DMS53 treated with DMSO at 0.1 percent for 48 hours (cell line): ENCODE measurements at regions not wholly inside any gene's neighbourhood (a gene's known extent, or its start where the extent isn't known, plus 50 kb on each side); places are given as distances from the start of the nearest gene placed in this dataset.

Experiments
- DNase-seq: peaks from one replicate; lab custom pipeline; 2025; ENCODE audit not compliant: unreplicated experiment; lab: John Stamatoyannopoulos, UW

DNA sequence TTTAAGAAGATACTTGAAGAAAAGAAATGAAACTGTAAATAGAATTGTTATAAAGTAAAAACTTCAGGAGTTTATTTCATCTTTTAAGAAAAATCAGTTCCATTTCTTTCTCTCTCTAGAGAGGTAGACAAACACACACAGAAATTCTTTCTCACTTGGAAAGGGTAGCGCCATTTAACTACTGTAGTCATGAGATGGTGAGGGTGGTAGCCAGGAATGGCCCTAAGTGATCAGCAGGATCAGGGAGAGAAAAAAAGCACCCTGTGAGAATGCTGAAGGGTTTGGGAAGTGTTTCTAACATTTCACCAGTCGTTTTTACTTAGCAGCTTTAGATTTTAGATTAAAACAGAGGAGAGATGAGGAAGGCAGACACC is 205.7 kb upstream of the RUNX1 start:
- DNase-seq, result no peak

DNA sequence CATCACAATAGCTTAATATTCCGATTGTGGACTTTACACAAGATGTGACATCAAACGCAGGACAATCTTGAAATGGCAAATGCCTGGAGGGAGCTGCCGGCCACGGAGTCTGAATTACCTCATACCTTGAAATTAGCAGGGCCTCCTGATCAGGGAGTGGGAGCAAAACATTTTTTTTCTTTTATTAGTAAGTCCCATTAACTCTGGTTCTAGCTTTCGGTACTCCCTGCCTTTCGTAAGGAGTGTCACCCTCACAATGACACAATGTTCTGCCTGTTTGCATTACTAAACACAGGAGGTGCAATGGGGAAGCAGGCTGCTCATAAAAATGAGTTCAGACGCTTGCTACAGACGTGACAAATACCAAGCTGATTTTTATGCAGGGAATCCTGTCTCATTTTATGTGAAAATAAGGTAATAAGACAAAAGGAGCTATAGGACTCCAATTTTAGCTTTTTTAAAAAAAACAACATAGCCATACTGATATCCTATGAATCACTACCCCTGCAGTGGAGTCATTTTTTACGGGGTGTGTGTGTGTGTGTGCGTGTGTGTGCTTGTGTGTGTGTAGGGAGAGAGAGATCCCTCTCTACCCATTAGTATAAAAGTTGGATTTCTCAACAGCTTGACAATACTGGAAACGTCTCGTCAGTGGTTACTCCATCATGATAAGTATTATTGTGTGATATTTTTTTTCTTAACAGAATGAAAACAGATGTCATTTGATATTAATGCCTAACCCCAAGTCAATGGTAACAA is 205.1 kb upstream of the RUNX1 start:
- no peak for DNase-seq

DNA sequence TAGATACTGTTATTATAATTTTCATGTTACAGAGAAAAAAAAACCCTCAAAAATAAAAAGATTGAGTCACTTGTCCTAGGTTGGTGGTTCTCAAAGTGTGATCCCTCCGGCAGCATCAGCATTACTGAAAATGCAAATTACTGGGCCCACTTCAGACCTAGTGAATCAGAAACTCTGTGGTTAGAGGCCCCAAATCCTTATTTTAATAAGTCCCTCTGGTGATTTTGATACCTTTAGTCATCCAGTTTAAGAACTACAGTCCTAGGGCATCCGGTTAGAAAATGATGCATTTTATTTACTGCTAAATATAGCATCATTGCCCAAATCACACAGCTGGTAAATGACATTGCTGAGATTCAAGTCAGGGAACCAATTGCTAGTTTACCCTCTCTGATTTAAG is 203.7 kb upstream of the RUNX1 start:
- DNase-seq, result no peak

DNA sequence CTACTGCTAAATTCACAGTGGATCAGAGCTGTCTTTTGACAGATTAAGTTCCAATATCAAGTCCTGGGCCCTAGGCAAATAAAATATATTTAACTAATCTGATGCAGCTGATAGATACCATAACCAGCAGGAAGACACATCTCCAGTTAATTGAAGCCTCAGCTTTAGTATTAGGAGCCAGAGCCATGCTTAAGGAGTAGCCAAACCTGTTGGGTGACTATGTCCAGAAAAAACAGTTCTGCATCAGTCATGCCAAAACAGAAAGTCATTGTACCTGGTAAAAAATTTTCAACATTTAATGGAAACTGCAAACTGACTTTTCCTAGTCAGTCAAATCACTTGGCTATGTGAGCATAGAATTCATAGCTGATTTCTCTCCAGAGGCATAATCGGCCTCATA is 200.5 kb upstream of the RUNX1 start:
- DNase-seq, result peak; percentile 54

DNA sequence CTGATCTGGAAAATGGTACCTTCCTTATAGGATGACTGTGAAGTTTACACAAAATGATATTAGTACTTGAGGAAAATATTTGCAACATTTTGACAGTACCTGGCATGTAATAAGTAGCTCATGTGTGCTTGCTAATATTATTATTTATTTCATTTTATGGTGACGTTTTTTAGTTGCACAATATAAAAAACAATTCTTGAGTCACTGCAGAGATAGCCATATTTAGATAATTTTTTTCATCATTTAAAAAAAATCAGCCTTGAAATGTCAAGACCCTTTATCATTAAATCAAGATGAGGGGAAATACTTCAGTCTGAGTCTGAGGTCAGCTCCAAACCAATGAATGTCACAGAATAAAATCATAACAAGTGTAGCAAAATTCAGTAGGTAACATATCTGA is 196.8 kb upstream of the RUNX1 start:
- no peak for DNase-seq

DNA sequence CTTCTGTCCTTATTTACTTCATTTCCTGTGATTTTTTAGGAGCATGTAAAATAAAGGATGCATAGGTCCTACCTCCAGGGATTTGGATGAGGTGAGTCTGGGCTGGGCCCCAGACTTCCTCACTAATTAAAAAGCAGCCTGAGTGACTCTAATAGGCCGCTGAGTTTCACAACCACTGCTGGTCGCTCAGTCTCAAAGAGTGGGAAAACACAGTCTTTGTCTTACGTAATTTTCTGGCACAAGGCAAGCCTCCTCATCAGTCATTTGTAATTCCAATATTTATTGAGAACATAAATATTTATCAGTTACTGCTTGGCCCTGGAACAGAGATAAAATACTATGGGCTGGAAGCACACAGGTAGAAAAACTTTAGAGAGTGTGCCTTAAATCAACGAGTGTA is 195.4 kb upstream of the RUNX1 start:
- no peak for DNase-seq

DNA sequence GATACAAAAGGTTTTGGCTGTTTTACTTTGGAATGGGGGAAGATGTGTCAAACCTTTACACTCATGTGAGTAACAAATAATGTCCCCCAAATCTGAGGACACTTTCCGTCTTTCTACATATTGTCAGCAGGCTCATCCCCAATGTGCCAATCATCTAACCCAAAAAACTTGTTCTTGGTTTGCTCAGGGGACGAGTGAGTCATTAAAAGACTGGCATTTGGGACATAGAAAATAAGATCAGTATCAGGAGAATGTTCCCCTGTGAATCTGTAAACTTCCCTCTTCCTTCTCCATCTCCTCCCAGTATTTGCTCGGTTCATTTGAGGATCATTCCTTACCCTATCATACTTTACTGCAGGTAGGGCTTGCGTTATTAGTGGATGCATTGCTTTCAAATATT is 194.1 kb upstream of the RUNX1 start:
- no peak for DNase-seq

DNA sequence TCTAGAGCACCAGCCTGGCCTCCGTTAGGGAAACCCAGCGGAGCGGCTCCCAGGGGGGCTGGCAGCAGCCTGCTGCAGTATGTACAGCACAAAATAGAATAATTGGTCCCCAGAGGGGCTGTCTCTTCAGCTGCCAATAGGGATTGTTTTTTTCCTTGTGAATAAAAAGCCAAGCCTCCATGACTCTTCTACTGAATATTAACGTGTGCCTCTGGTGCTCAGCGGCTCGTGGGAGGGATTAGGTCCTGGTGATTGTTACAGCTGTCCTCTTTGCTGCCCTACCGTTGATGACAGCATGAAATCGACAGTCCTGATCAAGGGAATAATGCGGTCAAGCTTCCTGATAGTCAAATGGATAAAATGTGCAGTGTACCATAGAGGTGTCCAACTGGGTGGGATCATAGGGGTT is 190.7 kb upstream of the RUNX1 start:
- DNase-seq, result no peak

DNA sequence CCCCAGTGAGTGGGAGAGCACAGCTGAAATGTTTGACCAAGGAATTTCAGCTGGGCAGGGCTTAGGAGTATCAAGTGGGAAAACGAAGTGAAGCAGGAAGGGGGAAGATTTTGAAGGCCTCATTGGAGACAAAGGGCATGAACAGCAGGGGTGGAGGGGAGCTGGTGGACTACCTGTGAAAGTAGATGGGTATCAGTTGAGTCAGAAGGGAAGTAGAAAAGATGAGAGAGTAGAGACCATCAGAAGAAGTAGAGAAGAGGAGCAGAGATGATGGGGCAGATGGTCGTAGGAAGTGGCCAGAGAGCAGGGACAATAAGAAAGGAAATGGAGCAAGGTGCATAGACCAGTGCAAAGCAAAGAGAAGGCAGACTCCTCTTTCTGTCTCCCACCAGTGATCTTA is 189.0 kb upstream of the RUNX1 start:
- DNase-seq, result no peak

DNA sequence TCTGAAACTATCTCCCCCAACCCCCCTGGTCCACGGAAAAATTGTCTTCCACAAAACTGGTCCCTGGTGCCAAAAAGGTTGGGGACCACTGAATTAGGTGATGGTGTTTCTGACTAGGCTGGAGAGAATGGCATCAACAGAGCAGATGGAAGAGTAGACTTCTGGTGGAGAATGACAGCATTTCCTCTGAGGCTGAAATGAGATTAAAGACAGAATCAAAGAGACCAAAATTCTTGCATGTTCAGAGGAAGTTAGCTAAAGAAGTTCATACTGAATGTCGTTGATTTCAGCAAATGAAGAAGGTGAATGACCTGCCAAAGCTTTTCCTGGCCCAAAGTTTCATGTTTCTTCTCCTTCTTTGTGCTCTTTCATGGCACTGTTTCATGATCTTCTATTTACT is 188.2 kb upstream of the RUNX1 start:
- no peak for DNase-seq

DNA sequence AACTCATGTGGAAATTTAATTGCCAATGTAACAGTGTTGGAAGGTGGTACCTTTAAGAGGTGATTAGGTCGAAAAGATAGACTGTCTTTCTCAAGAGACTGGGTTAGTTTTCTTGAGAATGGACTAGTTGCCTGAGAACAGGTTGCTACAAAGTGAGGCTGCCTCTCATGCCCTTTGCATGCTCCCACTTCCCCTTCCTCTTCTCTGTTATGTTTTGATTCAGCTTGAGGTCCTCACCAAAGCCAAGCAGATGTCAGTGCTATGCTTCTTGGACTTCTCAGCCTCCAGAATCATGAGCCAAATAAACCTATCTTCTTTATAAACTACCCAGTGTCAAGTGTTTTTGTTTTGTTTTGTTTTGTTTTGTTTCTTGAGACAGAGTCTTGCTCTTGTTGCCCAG is 187.0 kb upstream of the RUNX1 start:
- no peak for DNase-seq

DNA sequence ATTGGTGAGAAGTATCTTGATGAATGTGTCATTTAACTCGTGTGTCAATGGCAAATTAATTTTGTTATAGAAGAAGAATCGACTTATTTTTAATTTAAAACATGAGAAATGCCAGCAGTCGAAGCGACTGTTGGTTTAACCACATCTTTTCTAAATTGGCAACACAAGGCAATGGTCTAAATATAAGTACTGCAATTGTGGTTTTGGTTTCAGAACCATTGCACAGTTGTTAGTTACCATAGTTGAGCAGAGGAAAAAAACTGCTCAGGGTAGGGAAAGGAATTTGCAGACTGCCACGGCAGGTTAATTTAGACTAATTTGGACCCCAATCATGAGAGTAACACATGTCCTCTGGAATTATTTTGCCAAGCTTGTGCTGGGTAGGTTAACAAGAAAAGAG is 185.6 kb upstream of the RUNX1 start:
- no peak for DNase-seq

DNA sequence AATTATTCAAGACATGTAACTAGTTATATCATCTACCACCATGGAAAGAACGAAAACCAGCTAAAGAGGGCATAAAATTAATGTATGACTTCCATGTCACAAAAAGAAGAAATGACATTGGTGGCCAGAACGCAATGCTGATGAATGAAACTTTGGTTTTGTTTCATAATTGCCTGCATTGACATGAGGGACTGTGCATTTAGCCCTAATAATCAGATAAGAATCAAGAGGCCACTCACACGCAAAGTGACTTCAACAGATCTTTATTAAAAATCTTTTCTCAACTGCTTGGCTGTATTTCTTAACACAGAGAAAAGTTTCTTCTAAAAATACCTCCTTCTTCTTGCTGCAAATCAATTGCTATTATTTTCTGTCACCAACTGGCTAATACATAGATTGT is 184.7 kb upstream of the RUNX1 start:
- DNase-seq, result no peak

DNA sequence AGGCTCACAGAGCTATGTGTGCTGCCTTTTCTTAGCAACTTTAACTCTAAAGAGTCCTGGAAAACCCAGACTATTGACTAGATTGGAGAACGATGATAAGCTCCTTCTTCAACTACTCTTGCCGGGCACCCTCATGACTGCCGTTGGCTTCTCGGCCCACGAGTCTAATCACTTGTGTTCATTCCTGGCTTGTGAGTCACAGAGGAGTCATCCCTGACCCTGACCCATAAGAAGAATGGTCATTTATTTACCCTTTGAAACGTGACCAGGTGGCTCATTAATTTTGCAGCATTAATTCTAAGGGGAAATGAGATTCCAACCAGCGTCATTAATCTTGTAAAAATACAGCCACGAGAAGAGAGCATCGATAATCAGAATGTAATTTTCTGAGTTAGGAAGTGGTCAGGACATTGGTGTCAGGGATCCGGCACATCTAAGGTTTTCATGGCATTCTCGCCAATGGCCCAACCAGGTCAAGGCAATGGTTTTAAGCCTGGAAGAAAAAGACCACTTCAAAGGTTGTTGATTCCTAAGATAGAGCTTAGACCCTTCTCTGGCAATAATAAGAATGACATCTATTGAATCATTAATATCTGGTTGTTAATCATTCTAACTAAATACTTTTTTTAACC is 183.6 kb upstream of the RUNX1 start:
- DNase-seq, result no peak

DNA sequence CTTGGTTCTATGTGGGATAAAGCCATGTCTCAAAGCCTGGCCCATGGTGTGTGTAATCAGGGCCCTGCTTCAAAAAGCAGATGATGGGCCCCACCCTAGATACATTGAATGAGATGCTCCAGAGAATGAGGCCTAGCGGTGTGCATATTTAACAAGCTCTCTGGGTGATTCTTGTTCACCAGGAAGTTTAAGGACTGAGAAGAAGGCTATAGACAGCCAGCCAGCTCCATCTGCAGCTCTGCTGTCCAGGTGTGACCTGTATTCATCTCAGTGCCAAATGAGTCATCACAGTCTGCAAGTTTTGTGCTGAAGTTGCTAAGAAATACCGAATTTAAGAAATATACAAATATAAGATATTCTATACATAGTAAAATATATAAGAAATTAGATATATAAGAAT is 182.0 kb upstream of the RUNX1 start:
- peak; percentile 66 for DNase-seq

DNA sequence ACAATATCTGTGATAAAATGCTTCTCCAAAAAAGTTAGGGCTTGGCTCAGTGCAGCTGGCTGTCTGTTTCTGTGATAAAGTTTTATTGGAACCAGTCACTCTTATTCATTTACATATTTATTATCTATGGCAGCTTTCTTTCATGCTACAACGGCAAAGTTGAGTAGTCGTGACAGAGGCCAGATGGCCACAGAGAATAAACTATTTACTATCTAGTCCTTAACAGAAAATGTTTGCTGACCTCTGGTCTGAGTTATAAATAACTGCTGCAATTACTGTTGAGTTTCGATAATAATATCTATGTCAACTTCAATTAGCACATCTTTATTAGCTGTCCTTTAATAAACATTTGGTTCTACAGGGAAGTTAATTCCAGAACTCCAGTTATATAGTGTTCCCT is 180.2 kb upstream of the RUNX1 start:
- DNase-seq, result no peak

DNA sequence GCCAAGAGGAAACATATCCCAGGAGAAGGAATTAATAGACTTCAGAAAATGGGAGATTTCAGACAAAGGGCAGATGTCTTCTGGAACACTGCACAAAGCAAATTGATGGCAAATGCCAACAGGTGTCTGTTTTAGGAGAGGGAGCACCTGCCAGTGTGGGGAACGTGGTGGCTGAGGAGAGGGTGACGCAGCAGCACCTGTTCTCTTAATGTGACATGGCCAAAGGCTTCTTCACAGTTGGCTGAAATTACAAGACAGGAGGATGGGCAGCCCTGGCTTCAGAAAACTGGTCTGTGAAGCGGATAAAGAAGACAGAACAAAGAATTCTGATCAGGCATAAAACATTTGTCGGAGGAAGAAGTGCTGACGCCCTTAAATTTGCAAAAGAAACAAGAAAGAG is 178.7 kb upstream of the RUNX1 start:
- peak; percentile 91 for DNase-seq

DNA sequence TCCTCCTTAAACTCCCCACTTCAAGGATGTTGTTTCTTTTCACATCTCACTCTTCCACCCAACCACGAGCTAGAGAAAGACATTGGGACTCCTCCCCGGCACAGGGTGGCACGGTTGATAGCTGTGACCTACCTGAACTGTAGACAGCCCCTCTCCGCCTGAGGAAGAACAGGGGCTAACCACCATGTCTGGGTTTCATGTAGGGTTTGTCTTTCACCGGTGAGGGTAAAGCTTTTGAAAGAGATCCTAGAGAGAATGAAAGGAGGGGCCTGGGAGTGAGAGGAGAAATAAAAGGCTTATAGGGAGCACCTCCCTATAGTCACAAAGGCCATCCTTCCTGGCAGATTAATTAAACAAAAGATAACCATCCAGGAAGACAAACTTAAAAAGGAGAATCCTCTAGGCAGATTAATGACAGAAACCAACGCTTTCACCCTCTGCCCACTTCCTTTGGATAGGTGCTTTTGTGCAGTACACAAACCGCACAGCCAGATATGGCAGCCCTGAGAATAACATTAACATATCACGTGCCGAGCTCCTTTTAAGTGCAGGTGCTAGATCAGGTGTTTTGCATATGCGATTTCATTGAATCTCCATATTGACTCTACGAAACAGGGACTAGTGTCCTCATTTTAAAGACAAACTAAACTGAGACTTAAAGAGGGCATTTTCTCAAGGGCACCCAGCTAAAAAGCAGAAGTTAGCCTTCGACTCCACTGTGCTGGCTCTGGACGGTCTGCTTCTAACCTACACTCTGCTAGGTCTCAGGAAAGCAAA is 178.1 kb upstream of the RUNX1 start:
- DNase-seq, result peak; percentile 84

DNA sequence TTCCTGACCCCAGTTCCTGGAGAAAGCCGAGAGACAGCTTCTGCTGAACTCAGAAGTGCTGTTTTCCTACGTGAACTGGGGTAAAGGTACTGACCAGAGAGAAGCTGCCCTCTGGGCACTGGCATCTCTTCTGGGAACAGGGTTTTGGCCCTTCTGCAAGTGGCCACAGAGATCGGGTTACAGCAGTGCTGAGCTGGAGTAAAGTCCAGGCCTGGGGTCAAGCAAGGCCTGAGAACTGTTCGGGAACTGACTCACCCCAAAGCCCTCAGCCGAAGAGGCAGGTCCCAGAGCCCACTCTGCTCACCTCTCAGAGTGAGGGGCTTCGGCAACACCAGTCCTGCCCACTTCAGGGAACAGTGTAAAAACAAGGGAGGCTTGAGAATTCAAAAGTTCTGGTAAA is 177.2 kb upstream of the RUNX1 start:
- peak; percentile 18 for DNase-seq

DNA sequence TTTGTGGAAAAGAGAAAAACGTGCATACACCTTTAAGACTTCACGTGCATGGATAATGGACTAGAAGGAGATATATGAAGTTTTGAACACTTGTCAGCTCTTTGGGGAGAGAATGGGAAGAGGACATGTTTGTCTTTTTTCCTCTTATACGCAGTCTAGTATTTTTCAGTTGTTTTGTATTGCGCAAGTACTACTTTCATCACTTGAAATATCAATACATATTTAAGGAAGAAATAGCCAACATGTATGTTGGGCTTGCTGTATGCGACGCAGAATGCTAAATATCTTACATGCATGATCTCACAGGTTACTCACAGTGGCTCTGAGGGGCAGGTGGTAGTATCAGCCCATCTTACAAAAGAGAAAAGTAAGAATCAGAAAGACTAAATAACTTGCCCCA is 176.5 kb upstream of the RUNX1 start:
- DNase-seq, result no peak

DNA sequence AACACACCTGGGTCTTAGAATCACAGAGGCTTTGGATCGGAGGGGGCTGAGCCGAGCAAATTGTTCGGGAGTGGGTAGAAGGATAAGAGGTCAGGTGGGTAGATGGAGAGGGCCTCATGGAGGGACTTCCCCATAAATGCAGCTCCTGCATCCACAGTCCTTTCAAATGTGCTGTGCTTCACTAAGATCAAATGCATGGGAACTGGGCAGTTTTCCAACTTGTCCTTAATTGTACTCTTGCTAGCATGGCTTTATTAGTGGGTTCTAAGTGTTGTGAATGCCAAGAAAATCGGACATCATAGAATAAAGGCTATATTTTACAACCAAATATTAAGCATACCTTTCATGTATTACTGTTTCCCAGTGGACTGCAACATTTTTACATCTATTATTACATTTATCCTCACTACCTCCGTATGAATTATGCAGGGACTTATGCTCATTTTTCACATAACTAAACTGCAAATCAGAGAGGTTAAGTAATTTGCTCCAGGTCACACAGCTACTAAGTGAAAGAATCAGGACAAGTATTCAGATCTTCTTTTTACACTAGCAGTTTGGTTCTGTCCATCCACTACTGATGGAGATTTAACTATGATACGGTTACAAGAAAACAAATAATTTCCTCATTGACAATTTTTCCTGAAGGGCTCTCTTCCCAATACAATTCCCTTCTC is 174.5 kb upstream of the RUNX1 start:
- DNase-seq, result no peak

DNA sequence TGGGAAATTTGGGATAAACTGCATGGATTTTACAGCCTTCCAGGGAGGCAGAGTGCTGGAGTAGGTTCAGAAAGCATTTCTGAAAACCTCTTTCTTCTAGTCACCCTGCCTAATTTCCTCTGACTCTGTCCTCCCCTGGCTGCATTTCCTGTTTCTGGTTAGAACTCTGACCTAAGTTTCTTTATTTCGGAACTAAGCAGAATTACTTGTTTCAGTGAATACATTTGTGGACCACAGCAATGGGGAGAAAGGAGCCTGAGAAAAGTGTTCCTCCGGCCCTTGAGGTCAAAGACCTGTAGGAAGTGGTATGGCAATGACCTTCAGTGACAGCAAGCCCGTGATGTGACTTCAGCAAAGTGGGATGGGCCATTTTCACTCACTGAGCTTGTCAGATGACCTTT is 173.4 kb upstream of the RUNX1 start:
- DNase-seq, result no peak
